H9 (cell line): ENCODE measurements at regions not wholly inside any gene's neighbourhood (a gene's known extent, or its start where the extent isn't known, plus 50 kb on each side); places are given as distances from the start of the nearest gene placed in this dataset.

Experiments
- DNase-seq: peaks from one replicate; pipeline ENCODE4 v3.0.0-alpha.2; 2017
- H2AFZ ChIP-seq: one replicate; pipeline ENCODE4 v1.6.1; 2013; ENCODE audit warnings: mild to moderate bottlenecking, low read length, control low read depth, moderate library complexity
- H2AK5ac ChIP-seq: 2 replicates; pipeline ENCODE4 v1.6.1; 2013; ENCODE audit warnings: low read length, control low read depth, mixed read lengths; ENCODE audit not compliant: insufficient read length
- H2BK120ac ChIP-seq: one replicate; pipeline ENCODE4 v1.6.1; 2013; ENCODE audit warnings: low read depth, mild to moderate bottlenecking, low read length, control low read depth, inconsistent platforms; ENCODE audit not compliant: poor library complexity, severe bottlenecking
- H2BK12ac ChIP-seq: 2 replicates; pipeline ENCODE4 v1.6.1; 2013; ENCODE audit warnings: low read length, control low read depth, mixed read lengths, low read depth; ENCODE audit not compliant: insufficient read length
- H2BK15ac ChIP-seq: 2 replicates; pipeline ENCODE4 v1.6.1; 2013; ENCODE audit warnings: low read depth, low read length, control low read depth
- H2BK20ac ChIP-seq: one replicate; pipeline ENCODE4 v1.6.1; 2013; ENCODE audit warnings: low read depth, mild to moderate bottlenecking, low read length, control low read depth, inconsistent platforms; ENCODE audit not compliant: poor library complexity, severe bottlenecking
- H2BK5ac ChIP-seq: 2 replicates; pipeline ENCODE4 v1.6.1; 2013; ENCODE audit warnings: low read length, control low read depth, mixed read lengths; ENCODE audit not compliant: insufficient read length
- H3K14ac ChIP-seq: 2 replicates; pipeline ENCODE4 v1.6.1; 2013; ENCODE audit warnings: low read length, control low read depth; ENCODE audit not compliant: insufficient read depth
- H3K18ac ChIP-seq: 2 replicates; pipeline ENCODE4 v1.6.1; 2013; ENCODE audit warnings: low read depth, mild to moderate bottlenecking, mixed read lengths, low read length, control low read depth; ENCODE audit not compliant: insufficient read length
- H3K23ac ChIP-seq: 2 replicates; pipeline ENCODE4 v1.6.1; 2013; ENCODE audit warnings: low read length, control low read depth, mixed read lengths, low read depth; ENCODE audit not compliant: insufficient read length
- H3K23me2 ChIP-seq: 2 replicates; pipeline ENCODE4 v1.6.1; 2013; ENCODE audit warnings: low read depth, mild to moderate bottlenecking, mixed read lengths, low read length, control low read depth; ENCODE audit not compliant: insufficient read length, poor library complexity, severe bottlenecking
- H3K27ac ChIP-seq: 2 replicates; pipeline ENCODE4 v1.5.1; 2013; ENCODE audit warnings: low read length, control low read depth, mixed read lengths, low read depth; ENCODE audit not compliant: insufficient read length
- H3K27me3 ChIP-seq: 2 replicates; pipeline ENCODE4 v1.6.1; 2013; ENCODE audit warnings: low read length, control low read depth, inconsistent platforms; ENCODE audit not compliant: insufficient read depth
- H3K4ac ChIP-seq: 2 replicates; pipeline ENCODE4 v1.6.1; 2013; ENCODE audit warnings: low read depth, mild to moderate bottlenecking, control low read depth, inconsistent platforms, low read length, moderate library complexity
- H3K4me1 ChIP-seq: 2 replicates; pipeline ENCODE4 v1.6.1; 2013; ENCODE audit warnings: low read length, control low read depth, inconsistent platforms; ENCODE audit not compliant: insufficient read depth
- H3K4me2 ChIP-seq: 2 replicates; pipeline ENCODE4 v1.6.1; 2013; ENCODE audit warnings: low read length, control low read depth, mixed read lengths; ENCODE audit not compliant: insufficient read length, insufficient read depth
- H3K56ac ChIP-seq: 2 replicates; pipeline ENCODE4 v1.6.1; 2013; ENCODE audit warnings: low read depth, mild to moderate bottlenecking, mixed read lengths, low read length, control low read depth; ENCODE audit not compliant: insufficient read length
- H3K79me1 ChIP-seq: 2 replicates; pipeline ENCODE4 v1.6.1; 2013; ENCODE audit warnings: low read depth, mild to moderate bottlenecking, moderate library complexity, low read length, control low read depth, inconsistent platforms; ENCODE audit not compliant: insufficient read depth, poor library complexity, severe bottlenecking
- H3K79me2 ChIP-seq: 2 replicates; pipeline ENCODE4 v1.6.1; 2013; ENCODE audit warnings: low read length, control low read depth, inconsistent platforms; ENCODE audit not compliant: insufficient read depth
- H3K9ac ChIP-seq: 2 replicates; pipeline ENCODE4 v1.6.1; 2013; ENCODE audit warnings: low read length, control low read depth, mixed read lengths; ENCODE audit not compliant: insufficient read length; ENCODE audit errors: extremely low read depth
- H3K9me3 ChIP-seq: one replicate; pipeline ENCODE4 v1.6.1; 2013; ENCODE audit warnings: low read depth, low read length, inconsistent platforms; ENCODE audit not compliant: control insufficient read depth
- H3T11ph ChIP-seq: one replicate; pipeline ENCODE4 v1.6.1; 2013; ENCODE audit warnings: mild to moderate bottlenecking, low read length, control low read depth, inconsistent platforms
- H4K20me1 ChIP-seq: one replicate; pipeline ENCODE4 v1.6.1; 2013; ENCODE audit not compliant: control insufficient read depth, insufficient read length, insufficient read depth
- H4K5ac ChIP-seq: 2 replicates; pipeline ENCODE4 v1.6.1; 2013; ENCODE audit warnings: low read depth, mild to moderate bottlenecking, mixed read lengths, low read length, control low read depth; ENCODE audit not compliant: insufficient read length
- H4K8ac ChIP-seq: replicated peaks from 2 replicates; pipeline ENCODE4 v1.6.1; 2013; ENCODE audit warnings: low read length, control low read depth, mixed read lengths, low read depth; ENCODE audit not compliant: insufficient read length
- H4K91ac ChIP-seq: 2 replicates; pipeline ENCODE4 v1.6.1; 2013; ENCODE audit warnings: low read depth, mild to moderate bottlenecking, moderate library complexity, mixed read lengths, low read length, control low read depth; ENCODE audit not compliant: insufficient read length
- H3K27ac Mint-ChIP-seq, 3 experiments: 2 replicates in 2 of 3; 3 replicates in 1 of 3; pipeline ENCODE4 v1.8.0; 2020 to 2021; ENCODE audit warnings: mixed read lengths in 3 of 3, mild to moderate bottlenecking in 1 of 3, moderate library complexity in 1 of 3
- H3K27me3 Mint-ChIP-seq: 2 replicates; pipeline ENCODE4 v1.8.0; 2021; ENCODE audit warnings: low read depth, mild to moderate bottlenecking, moderate library complexity, mixed read lengths
- H3K36me3 Mint-ChIP-seq, 3 experiments: 2 replicates in 2 of 3; 3 replicates in 1 of 3; pipeline ENCODE4 v1.8.0; 2020 to 2021; ENCODE audit warnings: low read depth in 3 of 3, mixed read lengths in 3 of 3; ENCODE audit not compliant: insufficient read depth in 1 of 3
- H3K4me1 Mint-ChIP-seq, 2 experiments: 2 replicates each; pipeline ENCODE4 v1.8.0; 2020; ENCODE audit warnings: mixed read lengths in 2 of 2
- H3K4me3 Mint-ChIP-seq, 2 experiments: 2 replicates in 1 of 2; 3 replicates in 1 of 2; pipeline ENCODE4 v1.8.0; 2020 to 2021; ENCODE audit warnings: mild to moderate bottlenecking in 2 of 2, mixed read lengths in 2 of 2, moderate library complexity in 1 of 2
- H3K9me3 Mint-ChIP-seq, 2 experiments: 2 replicates in 1 of 2; 3 replicates in 1 of 2; pipeline ENCODE4 v1.8.0; 2020; ENCODE audit warnings: mild to moderate bottlenecking in 2 of 2, mixed read lengths in 2 of 2, moderate library complexity in 1 of 2
- WGBS: extraction: QIAGEN DNeasy Blood & Tissue Kit; methylation state at CpG from one replicate; pipeline ENCODE4 v1.1.7; 2013; ENCODE audit warnings: missing lambda C conversion rate, low lambda C conversion rate, mixed read lengths; ENCODE audit not compliant: insufficient read length; ENCODE audit errors: extremely low coverage; 5-methylcytosine and 5-hydroxymethylcytosine counted together
- TF ChIP-seq, protein P1 (sequence below): fragments of 200-600 bp; sonication (generic); conservative IDR thresholded peaks from 3 replicates; pipeline ENCODE4 v1.8.0; 2021; ENCODE audit warnings: antibody characterized with exemption, mild to moderate bottlenecking

DNA sequence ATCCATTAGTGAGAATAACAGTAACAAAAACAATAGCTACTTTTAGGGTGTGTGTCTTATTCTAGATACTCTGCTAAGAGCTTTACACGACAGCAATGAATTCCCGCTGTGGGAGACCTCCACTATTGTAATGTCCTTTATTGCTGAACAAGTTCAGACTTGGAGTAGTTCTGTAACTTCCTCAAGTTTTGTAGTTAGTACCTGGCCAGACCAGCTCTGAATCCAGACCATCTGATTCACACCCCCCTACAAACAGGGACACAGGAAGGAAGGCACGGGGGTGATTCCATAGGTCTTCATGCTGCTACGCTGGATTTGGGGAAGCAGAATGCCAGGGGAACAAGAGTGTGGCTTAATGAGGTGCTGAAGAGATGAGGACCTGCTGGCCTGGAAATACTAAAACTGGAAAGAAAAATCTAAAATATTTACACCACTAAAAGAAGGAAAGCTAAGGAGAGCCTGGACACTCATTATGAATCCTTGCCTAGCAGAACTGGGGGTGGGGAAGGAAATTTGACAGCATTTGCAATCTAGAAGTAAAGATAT, 194.6 kb upstream of the TMEM72 start:
- Histone ChIP-seq H2BK12ac (no peak overlapping the region), H3K23ac (no peak overlapping the region), H3K79me2 (no peaks in the 10 kb centered on the region), H3K18ac (no peak overlapping the region), H2BK120ac (no peak overlapping the region), H3K9ac (no peak overlapping the region), H3K4me1 (no peaks in the 10 kb centered on the region), H4K8ac (no peak overlapping the region), H3K4ac (no peak overlapping the region), H3K27me3 (no peaks in the 10 kb centered on the region), H2BK20ac (no peak overlapping the region), H3K9me3 (no peaks in the 10 kb centered on the region), H3K23me2 (no peaks in the 10 kb centered on the region), H3K56ac (no peak overlapping the region), H2AK5ac (no peak overlapping the region), H3K14ac (no peak overlapping the region), H2BK15ac (no peak overlapping the region), H4K5ac (no peak overlapping the region), H3T11ph (no peak overlapping the region), H2AFZ (peak overlapping the region; percentile 52), H2BK5ac (no peak overlapping the region), H3K27ac (no peak overlapping the region), H3K79me1 (no peaks in the 10 kb centered on the region), H4K91ac (no peak overlapping the region), H3K4me2 (no peak overlapping the region), H4K20me1 (no peaks in the 10 kb centered on the region)
- Mint-ChIP-seq H3K4me3 (no peak overlapping the region), H3K4me1 (no peaks in the 10 kb centered on the region; a peak in 1 of 4 replicates), H3K36me3 (no peaks in the 10 kb centered on the region), H3K9me3 (no peaks in the 10 kb centered on the region), H3K27ac (no peak overlapping the region), H3K27me3 (no peaks in the 10 kb centered on the region)
- no CpG with 5 or more reads among the region's 4 CpGs for WGBS
- TF ChIP-seq, protein P1, sequence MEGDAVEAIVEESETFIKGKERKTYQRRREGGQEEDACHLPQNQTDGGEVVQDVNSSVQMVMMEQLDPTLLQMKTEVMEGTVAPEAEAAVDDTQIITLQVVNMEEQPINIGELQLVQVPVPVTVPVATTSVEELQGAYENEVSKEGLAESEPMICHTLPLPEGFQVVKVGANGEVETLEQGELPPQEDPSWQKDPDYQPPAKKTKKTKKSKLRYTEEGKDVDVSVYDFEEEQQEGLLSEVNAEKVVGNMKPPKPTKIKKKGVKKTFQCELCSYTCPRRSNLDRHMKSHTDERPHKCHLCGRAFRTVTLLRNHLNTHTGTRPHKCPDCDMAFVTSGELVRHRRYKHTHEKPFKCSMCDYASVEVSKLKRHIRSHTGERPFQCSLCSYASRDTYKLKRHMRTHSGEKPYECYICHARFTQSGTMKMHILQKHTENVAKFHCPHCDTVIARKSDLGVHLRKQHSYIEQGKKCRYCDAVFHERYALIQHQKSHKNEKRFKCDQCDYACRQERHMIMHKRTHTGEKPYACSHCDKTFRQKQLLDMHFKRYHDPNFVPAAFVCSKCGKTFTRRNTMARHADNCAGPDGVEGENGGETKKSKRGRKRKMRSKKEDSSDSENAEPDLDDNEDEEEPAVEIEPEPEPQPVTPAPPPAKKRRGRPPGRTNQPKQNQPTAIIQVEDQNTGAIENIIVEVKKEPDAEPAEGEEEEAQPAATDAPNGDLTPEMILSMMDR, result no peak
- DNase-seq, result no peak
